ENCODE measurements at regions not wholly inside any gene's neighbourhood (a gene's known extent, or its start where the extent isn't known, plus 50 kb on each side); places are given as distances from the start of the nearest gene placed in this dataset.

DNA sequence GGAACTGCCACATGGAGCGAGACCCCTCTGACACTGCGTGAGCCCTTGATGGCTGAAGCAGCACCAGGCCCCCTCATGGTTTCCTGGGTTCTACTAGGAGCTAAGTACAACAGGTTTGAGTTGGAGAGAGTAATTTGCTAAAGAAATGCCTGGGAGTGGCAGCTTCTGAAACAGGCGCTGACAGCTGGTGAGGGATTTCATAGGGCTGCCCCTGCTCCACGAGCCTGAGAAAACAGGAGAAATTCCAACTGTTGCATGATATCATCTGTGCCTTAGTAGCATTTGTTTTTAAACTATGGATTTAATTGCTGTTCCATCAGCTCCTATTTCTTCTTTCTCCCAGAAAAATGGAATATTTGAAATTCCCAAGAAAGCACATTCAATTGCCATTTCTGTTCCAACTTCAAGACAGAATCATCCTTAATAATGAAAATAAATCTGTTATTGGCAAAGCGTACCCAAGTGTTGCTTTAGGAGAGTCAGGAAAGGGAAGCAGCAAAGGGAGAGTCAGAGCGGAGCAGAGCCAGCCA is 78.8 kb upstream of the ANKFN1 start:
- peak overlapping the region; percentile 83 for H3K27ac ChIP-seq
- peak; percentile 66 to 79 for DNase-seq

DNA sequence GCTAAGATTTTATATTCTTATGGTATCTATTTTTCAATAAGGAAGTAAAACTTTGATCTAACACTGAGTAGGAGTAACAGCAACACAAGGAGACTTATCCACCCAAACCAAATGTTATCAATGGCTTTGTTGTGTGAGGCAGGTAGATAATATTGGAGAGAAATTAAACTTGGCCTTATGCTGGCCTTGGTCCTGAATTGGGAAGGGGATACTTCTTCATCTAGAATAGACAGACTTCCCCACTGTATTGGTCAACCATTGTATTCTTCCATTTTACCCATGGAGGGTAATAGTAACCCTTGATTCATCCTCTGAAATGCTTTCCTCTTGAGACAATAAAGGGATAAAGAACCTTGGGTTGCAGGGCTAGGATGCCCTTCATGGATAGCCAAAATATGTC is 76.3 kb upstream of the ANKFN1 start:
- H3K27me3 ChIP-seq = no peaks in the 10 kb centered on the region
- H3K9me3 ChIP-seq (replicated peaks) = no peaks in the 10 kb centered on the region
- peaks cover 21% of the 10 kb centered on the region for H3K4me1 ChIP-seq
- no peak overlapping the region for H3K4me3 ChIP-seq
- H3K27ac ChIP-seq = no peak overlapping the region
- no peaks in the 10 kb centered on the region for H3K36me3 ChIP-seq
- no peak for DNase-seq

More for the DNA sequence above, 78.8 kb upstream of the ANKFN1 start:
- Histone ChIP-seq H3K4me1 (peaks cover 19% of the 10 kb centered on the region), H3K9me3 (replicated peaks) (no peaks in the 10 kb centered on the region), H3K4me3 (peak overlapping the region; percentile 26; the same call in 1 of the 2 replicates), H3K36me3 (no peaks in the 10 kb centered on the region), H3K27me3 (no peaks in the 10 kb centered on the region)

GRCh38 chr17:56083475-56083874 is 69.8 kb upstream of the ANKFN1 start:
- no peaks in the 10 kb centered on the region for H3K36me3 ChIP-seq
- H3K27me3 ChIP-seq = no peaks in the 10 kb centered on the region
- DNase-seq = no peak
- H3K9me3 ChIP-seq (replicated peaks) = no peaks in the 10 kb centered on the region
- H3K27ac ChIP-seq = no peak overlapping the region
- H3K4me3 ChIP-seq = no peak overlapping the region
- H3K4me1 ChIP-seq = peaks cover 7% of the 10 kb centered on the region; the same call in 1 of the 2 replicates

DNA sequence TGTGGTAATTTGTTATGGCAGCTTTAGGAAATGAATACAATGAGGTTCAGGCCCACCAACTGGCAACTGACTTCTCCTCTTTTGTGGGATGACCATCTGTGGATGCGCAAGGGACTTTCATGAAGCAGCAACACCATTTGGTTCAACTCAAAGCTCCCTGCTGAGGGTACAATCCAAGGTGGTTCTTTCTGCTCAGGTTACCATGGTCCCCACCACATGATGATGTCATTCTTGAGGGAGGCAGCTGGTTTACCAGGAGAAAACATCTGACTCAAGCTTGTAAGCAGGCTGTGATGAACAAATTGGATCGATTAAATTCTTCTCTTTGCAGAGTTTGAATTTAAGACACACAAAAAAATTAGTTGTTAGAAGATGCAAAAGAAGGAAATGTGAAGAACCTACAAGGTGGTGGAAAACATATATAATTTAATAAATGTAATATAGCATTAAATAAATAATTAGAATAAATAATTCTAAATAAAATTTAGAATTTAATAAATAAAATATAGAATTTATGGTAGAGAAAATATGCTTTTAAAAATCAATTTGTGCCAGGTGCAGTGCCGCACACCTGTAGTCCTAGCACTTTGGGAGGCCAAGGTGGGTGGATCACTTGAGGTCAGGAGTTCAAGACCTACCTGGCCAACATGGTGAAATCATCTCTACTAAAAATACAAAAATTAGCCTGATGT is 67.6 kb upstream of the ANKFN1 start:
- Histone ChIP-seq H3K9me3 (replicated peaks) (no peaks in the 10 kb centered on the region), H3K4me3 (no peak overlapping the region), H3K4me1 (peaks cover 7% of the 10 kb centered on the region; the same call in 1 of the 2 replicates), H3K27ac (no peak overlapping the region), H3K36me3 (no peaks in the 10 kb centered on the region), H3K27me3 (no peaks in the 10 kb centered on the region)
- peak; percentile 33 to 54 for DNase-seq

- no peak for DNase-seq
- peaks cover 4% of the 10 kb centered on the region; the same call in 1 of the 2 replicates for H3K4me1 ChIP-seq
- no peaks in the 10 kb centered on the region for H3K9me3 ChIP-seq (replicated peaks)
- H3K27me3 ChIP-seq = no peaks in the 10 kb centered on the region
- no peak overlapping the region for H3K4me3 ChIP-seq
- no peaks in the 10 kb centered on the region for H3K36me3 ChIP-seq
- no peak overlapping the region for H3K27ac ChIP-seq
Observed at GRCh38 chr17:56087199-56087598, 66.1 kb upstream of the ANKFN1 start.

- Histone ChIP-seq H3K9me3 (replicated peaks) (no peaks in the 10 kb centered on the region), H3K4me3 (no peak overlapping the region), H3K36me3 (no peaks in the 10 kb centered on the region), H3K4me1 (no peaks in the 10 kb centered on the region), H3K27ac (no peak overlapping the region), H3K27me3 (no peaks in the 10 kb centered on the region)
- DNase-seq = no peak
Observed at GRCh38 chr17:56096026-56096810, 57.1 kb upstream of the ANKFN1 start.

- H3K4me1 ChIP-seq = no peaks in the 10 kb centered on the region
- DNase-seq = no peak
- no peaks in the 10 kb centered on the region for H3K9me3 ChIP-seq (replicated peaks)
- no peak overlapping the region for H3K4me3 ChIP-seq
- no peaks in the 10 kb centered on the region for H3K27me3 ChIP-seq
- no peak overlapping the region for H3K27ac ChIP-seq
- H3K36me3 ChIP-seq = no peaks in the 10 kb centered on the region
Observed at GRCh38 chr17:56098746-56099145, 54.5 kb upstream of the ANKFN1 start.

DNA sequence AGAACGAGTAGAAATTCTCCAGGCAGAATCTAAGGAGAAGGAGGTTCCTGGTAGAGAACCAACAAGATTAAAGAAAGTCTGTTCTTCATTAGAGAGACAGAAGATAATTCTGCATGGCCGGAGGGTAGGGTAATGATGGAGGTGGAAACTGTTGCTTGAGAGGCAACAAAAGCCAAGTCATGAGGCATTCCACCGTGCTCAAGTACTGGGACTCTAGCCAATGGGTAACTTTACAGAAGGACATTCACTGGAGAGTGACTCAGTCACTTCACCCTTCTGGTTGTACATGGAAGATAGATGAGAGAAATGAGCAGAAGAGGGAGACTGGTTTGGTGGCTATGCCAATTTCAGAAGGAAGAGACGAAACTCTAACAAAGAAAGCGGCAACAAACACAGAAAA is 53.6 kb upstream of the ANKFN1 start:
- no peak for DNase-seq
- Histone ChIP-seq H3K27me3 (no peaks in the 10 kb centered on the region), H3K36me3 (no peaks in the 10 kb centered on the region), H3K9me3 (replicated peaks) (no peaks in the 10 kb centered on the region), H3K27ac (no peak overlapping the region), H3K4me3 (no peak overlapping the region), H3K4me1 (no peaks in the 10 kb centered on the region)

Measured in SJCRH30 (cell line).